ENCODE measurements at regions not wholly inside any gene's neighbourhood (a gene's known extent, or its start where the extent isn't known, plus 50 kb on each side); places are given as distances from the start of the nearest gene placed in this dataset.
"Not testable (repeated sequence)": the region's sequence is repeated elsewhere in the genome, so short reads cannot be mapped to it uniquely, and the experiment has no call there.

DNA sequence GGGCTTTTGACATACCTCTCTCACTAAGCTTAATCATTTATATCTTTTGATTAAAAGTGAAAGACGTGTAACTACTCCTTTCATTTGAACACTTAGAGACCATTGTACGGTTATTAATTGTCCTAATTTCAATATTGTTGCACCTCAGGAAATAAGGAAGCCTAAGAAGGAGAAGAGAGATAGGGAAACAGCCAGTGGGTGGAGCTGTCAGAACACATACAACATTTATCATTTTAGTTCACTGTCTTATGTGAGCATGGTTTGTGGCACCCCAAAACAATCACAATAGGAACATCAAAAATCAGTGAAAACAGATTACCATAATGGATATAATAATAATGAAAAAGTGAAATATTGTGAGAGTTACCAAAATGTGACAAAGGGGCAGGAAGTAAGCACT is 147.2 kb upstream of the POMZP3 start:
- H3K27ac ChIP-seq (ENCODE audit: low read depth, low read length); H3K9me3 ChIP-seq (ENCODE audit: control insufficient read depth, insufficient read depth, low read length); H3K36me3 ChIP-seq (ENCODE audit: control insufficient read depth, insufficient read depth, low read length); H3K9ac ChIP-seq (ENCODE audit: low read depth, low read length); H3K4me3 ChIP-seq (ENCODE audit: low read depth, low read length); H3K4me1 ChIP-seq (ENCODE audit: control insufficient read depth, insufficient read depth, low read length); H3K27me3 ChIP-seq (ENCODE audit: control insufficient read depth, insufficient read depth, low read length): not testable (repeated sequence)

DNA sequence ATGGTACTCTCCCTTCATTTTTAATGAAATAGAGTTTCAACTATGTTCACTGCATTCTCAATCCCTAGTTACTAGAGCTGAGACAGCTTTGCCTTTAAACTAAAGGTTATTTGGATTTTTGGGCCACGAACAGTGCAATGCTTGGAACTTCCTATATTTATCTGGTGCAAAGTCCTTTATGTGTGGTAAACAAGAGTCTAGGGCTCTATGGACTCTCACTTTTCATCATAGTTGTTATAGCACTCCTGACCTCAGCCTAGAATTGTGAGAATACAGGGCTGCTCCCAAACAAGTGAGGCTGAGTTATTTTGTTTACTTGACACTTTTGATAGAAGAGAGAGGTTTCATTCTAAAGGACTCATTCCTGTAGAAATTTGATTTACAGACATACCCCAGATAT is 144.9 kb upstream of the POMZP3 start:
- not testable (repeated sequence) for H3K4me3 ChIP-seq (ENCODE audit: low read depth, low read length); H3K36me3 ChIP-seq (ENCODE audit: control insufficient read depth, insufficient read depth, low read length); H3K27me3 ChIP-seq (ENCODE audit: control insufficient read depth, insufficient read depth, low read length); H3K9me3 ChIP-seq (ENCODE audit: control insufficient read depth, insufficient read depth, low read length); H3K27ac ChIP-seq (ENCODE audit: low read depth, low read length); H3K4me1 ChIP-seq (ENCODE audit: control insufficient read depth, insufficient read depth, low read length); H3K9ac ChIP-seq (ENCODE audit: low read depth, low read length)

- H3K36me3 ChIP-seq (ENCODE audit: control insufficient read depth, insufficient read depth, low read length); H3K4me1 ChIP-seq (ENCODE audit: control insufficient read depth, insufficient read depth, low read length); H3K9me3 ChIP-seq (ENCODE audit: control insufficient read depth, insufficient read depth, low read length); H3K9ac ChIP-seq (ENCODE audit: low read depth, low read length); H3K27ac ChIP-seq (ENCODE audit: low read depth, low read length); H3K27me3 ChIP-seq (ENCODE audit: control insufficient read depth, insufficient read depth, low read length); H3K4me3 ChIP-seq (ENCODE audit: low read depth, low read length): not testable (repeated sequence)
These were observed 136.9 kb upstream of the POMZP3 start for GRCh38 chr7:76763977-76764376.

- not testable (repeated sequence) for H3K4me1 ChIP-seq (ENCODE audit: control insufficient read depth, insufficient read depth, low read length); H3K27me3 ChIP-seq (ENCODE audit: control insufficient read depth, insufficient read depth, low read length); H3K36me3 ChIP-seq (ENCODE audit: control insufficient read depth, insufficient read depth, low read length); H3K27ac ChIP-seq (ENCODE audit: low read depth, low read length); H3K4me3 ChIP-seq (ENCODE audit: low read depth, low read length); H3K9me3 ChIP-seq (ENCODE audit: control insufficient read depth, insufficient read depth, low read length); H3K9ac ChIP-seq (ENCODE audit: low read depth, low read length)
These were observed 133.6 kb upstream of the POMZP3 start for GRCh38 chr7:76760546-76761220.

DNA sequence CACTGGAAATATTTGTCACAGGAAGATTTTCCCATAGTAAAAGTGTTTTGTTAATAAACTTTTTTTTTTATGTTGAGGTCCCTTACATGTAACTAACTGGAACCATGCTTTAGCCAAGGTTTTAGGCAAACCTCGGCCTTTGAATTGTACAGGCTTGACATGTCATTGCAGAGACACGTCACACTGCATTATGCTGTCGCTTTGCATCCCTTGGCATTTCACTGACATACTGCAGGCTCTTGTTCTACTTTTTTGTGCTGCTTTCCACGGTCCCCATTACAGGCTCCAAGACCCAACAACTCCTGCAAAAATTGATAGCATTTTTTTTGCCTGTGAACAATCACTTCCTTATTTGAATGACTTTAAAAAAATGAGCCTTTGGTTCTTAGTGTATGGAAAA is 112.5 kb upstream of the POMZP3 start:
- H3K27me3 ChIP-seq (ENCODE audit: control insufficient read depth, insufficient read depth, low read length); H3K4me1 ChIP-seq (ENCODE audit: control insufficient read depth, insufficient read depth, low read length); H3K4me3 ChIP-seq (ENCODE audit: low read depth, low read length): not testable (repeated sequence)

GRCh38 chr7:76736724-76737123 is 109.6 kb upstream of the POMZP3 start:
- not testable (repeated sequence) for H3K27ac ChIP-seq (ENCODE audit: low read depth, low read length); H3K36me3 ChIP-seq (ENCODE audit: control insufficient read depth, insufficient read depth, low read length); H3K4me1 ChIP-seq (ENCODE audit: control insufficient read depth, insufficient read depth, low read length); H3K4me3 ChIP-seq (ENCODE audit: low read depth, low read length); H3K9me3 ChIP-seq (ENCODE audit: control insufficient read depth, insufficient read depth, low read length); H3K27me3 ChIP-seq (ENCODE audit: control insufficient read depth, insufficient read depth, low read length); H3K9ac ChIP-seq (ENCODE audit: low read depth, low read length)

More for the DNA sequence above, 112.5 kb upstream of the POMZP3 start:
- not testable (repeated sequence) for H3K9ac ChIP-seq (ENCODE audit: low read depth, low read length); H3K27ac ChIP-seq (ENCODE audit: low read depth, low read length); H3K36me3 ChIP-seq (ENCODE audit: control insufficient read depth, insufficient read depth, low read length); H3K9me3 ChIP-seq (ENCODE audit: control insufficient read depth, insufficient read depth, low read length)

DNA sequence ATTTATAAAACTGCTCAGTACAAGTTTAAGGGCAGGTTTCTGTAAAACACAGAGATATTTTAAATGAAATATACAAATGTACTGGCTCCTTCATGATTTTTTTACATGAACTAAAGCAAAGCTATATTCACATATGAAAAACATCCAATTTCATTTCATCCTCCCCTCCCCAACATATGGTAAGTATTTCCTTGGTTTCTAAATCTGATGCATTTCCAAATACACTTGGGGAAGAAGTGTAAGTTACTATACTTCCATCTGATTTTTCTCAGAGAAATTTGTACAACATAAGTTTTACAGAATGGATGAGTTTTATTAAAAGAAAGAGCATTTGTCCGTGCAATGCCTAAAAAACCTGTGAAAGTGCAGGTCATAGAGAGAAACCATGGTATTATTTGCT is 109.0 kb upstream of the POMZP3 start:
- not testable (repeated sequence) for H3K4me3 ChIP-seq (ENCODE audit: low read depth, low read length); H3K9ac ChIP-seq (ENCODE audit: low read depth, low read length); H3K27ac ChIP-seq (ENCODE audit: low read depth, low read length); H3K4me1 ChIP-seq (ENCODE audit: control insufficient read depth, insufficient read depth, low read length); H3K27me3 ChIP-seq (ENCODE audit: control insufficient read depth, insufficient read depth, low read length); H3K36me3 ChIP-seq (ENCODE audit: control insufficient read depth, insufficient read depth, low read length); H3K9me3 ChIP-seq (ENCODE audit: control insufficient read depth, insufficient read depth, low read length)

- not testable (repeated sequence) for H3K9me3 ChIP-seq (ENCODE audit: control insufficient read depth, insufficient read depth, low read length); H3K4me1 ChIP-seq (ENCODE audit: control insufficient read depth, insufficient read depth, low read length); H3K27me3 ChIP-seq (ENCODE audit: control insufficient read depth, insufficient read depth, low read length); H3K4me3 ChIP-seq (ENCODE audit: low read depth, low read length); H3K9ac ChIP-seq (ENCODE audit: low read depth, low read length); H3K27ac ChIP-seq (ENCODE audit: low read depth, low read length); H3K36me3 ChIP-seq (ENCODE audit: control insufficient read depth, insufficient read depth, low read length)
These were observed 108.6 kb upstream of the POMZP3 start for GRCh38 chr7:76735668-76736067.

GRCh38 chr7:76728571-76728974 is 101.5 kb upstream of the POMZP3 start:
- H3K27me3 ChIP-seq (ENCODE audit: control insufficient read depth, insufficient read depth, low read length); H3K4me1 ChIP-seq (ENCODE audit: control insufficient read depth, insufficient read depth, low read length); H3K36me3 ChIP-seq (ENCODE audit: control insufficient read depth, insufficient read depth, low read length); H3K9me3 ChIP-seq (ENCODE audit: control insufficient read depth, insufficient read depth, low read length): not testable (repeated sequence)
- peak overlapping the region; percentile 20 for H3K27ac ChIP-seq (ENCODE audit: low read depth, low read length)
- H3K9ac ChIP-seq (ENCODE audit: low read depth, low read length) = peak overlapping the region; percentile 44; the same call in 1 of the 2 replicates
- peak overlapping the region; percentile 47; the same call in 1 of the 2 replicates for H3K4me3 ChIP-seq (ENCODE audit: low read depth, low read length)

DNA sequence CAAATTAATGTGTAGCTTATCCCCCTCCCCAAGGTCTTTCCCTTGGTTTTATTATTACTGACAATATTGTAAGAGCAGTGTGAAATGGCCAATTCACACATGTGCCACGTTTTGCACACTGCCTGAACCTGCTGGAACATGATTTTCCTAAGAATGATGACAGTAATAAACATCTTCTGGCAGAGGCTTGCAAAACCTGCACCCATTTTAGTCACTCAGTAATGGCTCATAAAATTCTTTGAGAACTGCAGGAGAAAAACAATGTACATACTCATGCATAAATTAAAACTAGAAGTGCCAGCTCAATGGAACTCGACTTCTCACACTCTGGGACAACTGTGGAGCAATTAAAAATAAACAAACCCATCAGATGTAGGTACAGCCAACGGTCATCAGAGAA is 96.8 kb upstream of the POMZP3 start:
- H3K9me3 ChIP-seq (ENCODE audit: control insufficient read depth, insufficient read depth, low read length); H3K9ac ChIP-seq (ENCODE audit: low read depth, low read length); H3K4me1 ChIP-seq (ENCODE audit: control insufficient read depth, insufficient read depth, low read length); H3K4me3 ChIP-seq (ENCODE audit: low read depth, low read length); H3K27ac ChIP-seq (ENCODE audit: low read depth, low read length); H3K27me3 ChIP-seq (ENCODE audit: control insufficient read depth, insufficient read depth, low read length); H3K36me3 ChIP-seq (ENCODE audit: control insufficient read depth, insufficient read depth, low read length): not testable (repeated sequence)

- not testable (repeated sequence) for H3K27ac ChIP-seq (ENCODE audit: low read depth, low read length); H3K9ac ChIP-seq (ENCODE audit: low read depth, low read length); H3K9me3 ChIP-seq (ENCODE audit: control insufficient read depth, insufficient read depth, low read length); H3K4me1 ChIP-seq (ENCODE audit: control insufficient read depth, insufficient read depth, low read length); H3K36me3 ChIP-seq (ENCODE audit: control insufficient read depth, insufficient read depth, low read length); H3K4me3 ChIP-seq (ENCODE audit: low read depth, low read length); H3K27me3 ChIP-seq (ENCODE audit: control insufficient read depth, insufficient read depth, low read length)
These were observed 89.5 kb upstream of the POMZP3 start for GRCh38 chr7:76716551-76716950.

DNA sequence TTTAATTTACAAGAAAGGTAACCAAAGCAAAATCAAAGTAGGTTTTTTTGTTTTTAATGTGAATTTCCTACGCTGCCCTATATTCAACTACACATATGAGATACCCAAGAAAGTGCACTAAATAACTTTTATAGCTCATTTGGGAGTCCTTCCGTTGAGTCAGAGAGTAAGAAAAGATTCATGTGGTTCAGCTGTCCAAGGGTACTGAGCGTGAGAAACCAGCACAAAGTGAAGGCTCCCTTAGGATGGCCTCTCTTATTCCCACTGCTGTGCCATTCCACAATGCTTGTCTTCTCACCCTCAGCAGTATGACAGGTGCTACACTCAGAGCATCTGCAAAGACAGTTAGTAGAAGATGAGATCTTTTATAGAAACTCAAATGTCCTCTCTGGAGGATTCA is 85.8 kb upstream of the POMZP3 start:
- not testable (repeated sequence) for H3K27me3 ChIP-seq (ENCODE audit: control insufficient read depth, insufficient read depth, low read length); H3K4me3 ChIP-seq (ENCODE audit: low read depth, low read length); H3K27ac ChIP-seq (ENCODE audit: low read depth, low read length); H3K36me3 ChIP-seq (ENCODE audit: control insufficient read depth, insufficient read depth, low read length); H3K9me3 ChIP-seq (ENCODE audit: control insufficient read depth, insufficient read depth, low read length); H3K9ac ChIP-seq (ENCODE audit: low read depth, low read length); H3K4me1 ChIP-seq (ENCODE audit: control insufficient read depth, insufficient read depth, low read length)

All from HUES48 (cell line).